Vagina (tissue), 2 donors: ENCODE measurements at regions not wholly inside any gene's neighbourhood (a gene's known extent, or its start where the extent isn't known, plus 50 kb on each side); places are given as distances from the start of the nearest gene placed in this dataset.

Source experiments
- DNase-seq, 2 donors: peaks; one replicate each; pipeline ENCODE4 v3.0.0-alpha.2; 2017; ENCODE audit errors: extremely low spot score in 2 of 2
- H3K27ac ChIP-seq: fragments of 200-600 bp; sonication (generic); one replicate; pipeline ENCODE4 v1.5.1; 2019
- H3K27me3 ChIP-seq: fragments of 200-600 bp; sonication (generic); one replicate; pipeline ENCODE4 v1.5.1; 2019
- H3K36me3 ChIP-seq, 2 donors: fragments of 200-600 bp; sonication (generic); one replicate each; pipeline ENCODE4 v1.5.1; 2017 to 2019
- H3K4me1 ChIP-seq: fragments of 200-600 bp; sonication (generic); one replicate; pipeline ENCODE4 v1.5.1; 2019
- H3K4me3 ChIP-seq, 2 donors: fragments of 200-600 bp; sonication (generic); 1 replicate in 1 of 2; 2 replicates in 1 of 2; pipeline ENCODE4 v1.5.1; 2016 to 2019
- H3K9me3 ChIP-seq: fragments of 200-600 bp; sonication (generic); one replicate; pipeline ENCODE4 v1.5.1; 2019
- CTCF ChIP-seq, 3 experiments: fragments of 450-650 bp in 2 of 3; fragments of 200-600 bp in 1 of 3; sonication (generic) in 1 of 3; IDR thresholded peaks; one replicate each; pipeline ENCODE4 v1.5.1; 2017 to 2019; ENCODE audit warnings: antibody characterized with exemption in 3 of 3, mild to moderate bottlenecking in 2 of 3, moderate library complexity in 2 of 3
- POLR2A ChIP-seq, 2 donors: fragments of 450-650 bp; IDR thresholded peaks; one replicate each; pipeline ENCODE4 v1.6.1; 2017; ENCODE audit warnings: antibody characterized with exemption in 2 of 2, mild to moderate bottlenecking in 2 of 2, moderate library complexity in 2 of 2
- POLR2AphosphoS5 ChIP-seq, 2 donors: sonication (generic); formaldehyde crosslinking; IDR thresholded peaks; one replicate each; pipeline ENCODE4 v1.9.0; 2017; ENCODE audit warnings: antibody characterized with exemption in 2 of 2, mild to moderate bottlenecking in 2 of 2, low read depth in 1 of 2; ENCODE audit not compliant: insufficient read depth in 1 of 2
- intact Hi-C: fragments of 100-400 bp; cut with DNase I; formaldehyde crosslinking; loops from one replicate; pipeline ENCODE4 v1.15.1; 2023

DNA sequence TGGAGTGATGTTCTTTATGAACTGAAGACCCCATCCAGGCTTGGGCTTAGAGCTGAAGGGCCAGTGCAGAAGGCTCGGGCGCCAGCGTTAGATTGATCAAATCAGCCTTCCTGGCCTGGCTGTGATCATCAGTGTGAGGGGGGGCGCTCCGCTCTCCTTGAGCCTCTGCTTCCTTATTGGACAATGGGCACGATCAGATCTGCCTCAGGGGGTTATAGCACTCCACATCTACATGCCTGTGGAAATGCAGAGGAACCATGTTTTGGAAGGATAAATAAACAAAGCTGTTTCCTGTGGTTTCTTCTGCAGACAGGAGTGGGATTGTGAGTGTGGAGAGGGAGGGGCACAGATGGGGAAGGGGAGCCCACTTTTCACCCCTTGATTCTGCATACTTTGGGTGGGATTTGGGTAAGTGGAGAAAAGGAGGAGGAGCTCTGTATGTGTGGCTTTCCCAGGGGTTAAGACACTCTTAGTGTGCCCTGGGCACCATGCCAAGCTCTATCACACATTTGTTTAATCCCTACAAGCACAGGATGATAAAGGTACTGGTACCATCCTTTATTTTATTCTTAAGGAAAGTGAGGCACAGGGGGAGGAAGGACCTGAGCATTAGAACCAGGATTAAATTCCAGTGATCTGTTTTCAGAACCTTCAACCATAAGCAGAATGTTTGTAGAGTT is 150.5 kb downstream of the EN1 start:
- Histone ChIP-seq H3K4me1 (no peaks in the 10 kb centered on the region), H3K27ac (no peak overlapping the region), H3K9me3 (no peaks in the 10 kb centered on the region), H3K36me3 (no peaks in the 10 kb centered on the region), H3K27me3 (no peaks in the 10 kb centered on the region), H3K4me3 (no peak overlapping the region)
- TF ChIP-seq POLR2AphosphoS5 (IDR thresholded peaks at IDR 0.05; ENCODE audit: insufficient read depth in 1 of 2, low read depth in 1 of 2) (no peak), CTCF (IDR thresholded peaks at IDR 0.05) (no peak), POLR2A (IDR thresholded peaks at IDR 0.05) (no peak)
- no peak for DNase-seq
- intact Hi-C loops, result no loop called here

DNA sequence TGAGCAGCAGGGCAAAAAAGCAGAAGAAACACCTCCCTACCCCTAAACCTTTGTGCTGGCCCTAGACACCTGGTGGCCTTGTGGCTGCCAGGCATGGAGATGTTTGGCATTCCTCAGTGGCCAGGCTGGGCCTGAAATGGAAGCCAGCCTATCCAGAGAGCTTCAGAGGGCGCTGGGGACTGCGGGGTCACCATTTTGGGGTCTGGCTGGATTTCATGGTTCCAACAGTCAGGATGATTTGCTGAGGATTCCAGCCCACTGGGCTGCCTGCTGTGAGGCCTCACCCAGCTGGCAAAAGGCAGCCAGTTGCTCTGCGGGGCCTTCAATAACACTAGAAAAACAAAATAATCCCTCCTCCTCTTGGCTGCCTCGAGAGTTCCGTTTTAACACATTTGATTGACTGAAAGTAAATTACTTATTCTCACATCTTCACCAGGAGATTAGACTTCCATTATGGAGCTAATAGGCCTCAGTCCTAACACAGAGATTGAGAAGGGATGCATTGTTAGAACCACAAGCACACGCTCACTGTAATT is 154.1 kb downstream of the EN1 start:
- H3K9me3 ChIP-seq, result no peaks in the 10 kb centered on the region
- no peak overlapping the region for H3K27ac ChIP-seq
- intact Hi-C loops, result no loop called here
- no peak overlapping the region for H3K4me3 ChIP-seq
- H3K27me3 ChIP-seq, result no peaks in the 10 kb centered on the region
- H3K36me3 ChIP-seq, result no peaks in the 10 kb centered on the region
- no peak for TF ChIP-seq POLR2A (IDR thresholded peaks at IDR 0.05)
- TF ChIP-seq CTCF (IDR thresholded peaks at IDR 0.05), result no peak
- TF ChIP-seq POLR2AphosphoS5 (IDR thresholded peaks at IDR 0.05; ENCODE audit: insufficient read depth in 1 of 2, low read depth in 1 of 2), result no peak
- no peak for DNase-seq
- H3K4me1 ChIP-seq, result no peaks in the 10 kb centered on the region

DNA sequence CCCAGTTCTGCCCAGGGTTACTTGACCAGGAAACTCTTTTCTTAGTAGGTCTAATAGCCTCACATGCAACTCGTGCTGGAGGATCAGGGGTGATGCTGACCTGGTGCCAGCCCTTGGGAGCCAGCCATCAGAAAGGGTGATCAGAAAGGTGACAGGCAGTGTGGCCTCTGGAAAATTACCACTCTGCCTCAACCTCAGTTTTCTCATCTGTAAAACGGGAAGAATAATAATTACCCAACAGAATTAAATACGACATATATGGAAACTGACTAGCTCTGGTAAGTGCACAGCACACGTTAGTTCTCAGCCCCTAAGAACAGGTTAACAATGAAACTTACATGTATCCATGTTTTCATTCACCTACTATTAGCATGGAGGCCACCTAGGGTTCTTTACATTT is 157.6 kb downstream of the EN1 start:
- no peak overlapping the region for H3K4me3 ChIP-seq
- H3K9me3 ChIP-seq, result no peaks in the 10 kb centered on the region
- no peaks in the 10 kb centered on the region for H3K36me3 ChIP-seq
- intact Hi-C loops, result no loop called here
- TF ChIP-seq POLR2AphosphoS5 (IDR thresholded peaks at IDR 0.05; ENCODE audit: insufficient read depth in 1 of 2, low read depth in 1 of 2), result no peak
- TF ChIP-seq POLR2A (IDR thresholded peaks at IDR 0.05), result no peak
- no peak for TF ChIP-seq CTCF (IDR thresholded peaks at IDR 0.05)
- DNase-seq, result peak in 1 of 2 donors; percentile 32
- H3K4me1 ChIP-seq, result no peaks in the 10 kb centered on the region
- H3K27me3 ChIP-seq, result no peaks in the 10 kb centered on the region
- no peak overlapping the region for H3K27ac ChIP-seq

GRCh38 chr2:118689456-118689855 is 158.0 kb downstream of the EN1 start:
- no peak for TF ChIP-seq POLR2AphosphoS5 (IDR thresholded peaks at IDR 0.05; ENCODE audit: insufficient read depth in 1 of 2, low read depth in 1 of 2)
- no peak for TF ChIP-seq POLR2A (IDR thresholded peaks at IDR 0.05)
- no peak for TF ChIP-seq CTCF (IDR thresholded peaks at IDR 0.05)
- intact Hi-C loops, result no loop called here
- DNase-seq, result peak in 1 of 2 donors; percentile 40

DNA sequence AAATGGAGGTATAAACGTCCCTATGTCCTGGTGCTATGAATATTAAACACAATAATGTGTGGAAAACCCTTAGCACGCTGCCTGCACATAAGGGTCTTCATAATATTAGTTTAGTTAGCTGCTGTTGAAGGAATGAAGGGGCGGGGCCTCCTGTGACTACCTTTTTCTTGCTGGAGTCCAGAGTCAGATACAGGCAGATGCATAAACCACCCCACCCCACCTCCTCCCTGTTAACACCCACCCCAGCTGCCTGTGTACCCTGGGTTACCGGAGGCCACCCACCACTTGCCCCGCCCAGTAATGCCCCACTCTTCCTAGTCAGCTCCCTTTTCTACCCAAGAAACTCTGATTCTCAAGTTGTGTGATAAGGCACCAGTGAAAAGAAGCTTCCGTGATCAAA is 158.4 kb downstream of the EN1 start:
- intact Hi-C loops, result no loop called here
- Histone ChIP-seq H3K9me3 (no peaks in the 10 kb centered on the region), H3K4me3 (no peak overlapping the region), H3K4me1 (no peaks in the 10 kb centered on the region), H3K27ac (no peak overlapping the region), H3K36me3 (no peaks in the 10 kb centered on the region), H3K27me3 (no peaks in the 10 kb centered on the region)
- DNase-seq, result peak in 1 of 2 donors; percentile 70
- TF ChIP-seq POLR2A (IDR thresholded peaks at IDR 0.05) (no peak), CTCF (IDR thresholded peaks at IDR 0.05) (no peak), POLR2AphosphoS5 (IDR thresholded peaks at IDR 0.05; ENCODE audit: insufficient read depth in 1 of 2, low read depth in 1 of 2) (no peak)

More at GRCh38 chr2:118689456-118689855, 158.0 kb downstream of the EN1 start:
- Histone ChIP-seq H3K4me3 (no peak overlapping the region), H3K9me3 (no peaks in the 10 kb centered on the region), H3K36me3 (no peaks in the 10 kb centered on the region), H3K27me3 (no peaks in the 10 kb centered on the region), H3K27ac (no peak overlapping the region), H3K4me1 (no peaks in the 10 kb centered on the region)
